Glutamatergic neuron (in vitro differentiated cells): ENCODE measurements at regions not wholly inside any gene's neighbourhood (a gene's known extent, or its start where the extent isn't known, plus 50 kb on each side); places are given as distances from the start of the nearest gene placed in this dataset.

Source experiments
- DNase-seq: peaks from one replicate; pipeline ENCODE4 v3.0.0; 2022
- H3K27ac Mint-ChIP-seq: one replicate; pipeline ENCODE4 v1.8.0; 2020; ENCODE audit warnings: mild to moderate bottlenecking, mixed read lengths, inconsistent platforms; ENCODE audit not compliant: unreplicated experiment
- H3K27me3 Mint-ChIP-seq: one replicate; pipeline ENCODE4 v1.8.0; 2020; ENCODE audit warnings: mild to moderate bottlenecking, moderate library complexity, mixed read lengths, inconsistent platforms; ENCODE audit not compliant: unreplicated experiment
- H3K36me3 Mint-ChIP-seq: one replicate; pipeline ENCODE4 v1.8.0; 2020; ENCODE audit warnings: mild to moderate bottlenecking, mixed read lengths, inconsistent platforms; ENCODE audit not compliant: unreplicated experiment
- H3K4me1 Mint-ChIP-seq: one replicate; pipeline ENCODE4 v1.8.0; 2020; ENCODE audit warnings: mild to moderate bottlenecking, low read depth, mixed read lengths, inconsistent platforms; ENCODE audit not compliant: unreplicated experiment
- H3K4me3 Mint-ChIP-seq: one replicate; pipeline ENCODE4 v1.8.0; 2020; ENCODE audit warnings: mild to moderate bottlenecking, mixed read lengths, inconsistent platforms; ENCODE audit not compliant: unreplicated experiment
- H3K9me3 Mint-ChIP-seq: one replicate; pipeline ENCODE4 v1.8.0; 2020; ENCODE audit warnings: mild to moderate bottlenecking, moderate library complexity, mixed read lengths, inconsistent platforms; ENCODE audit not compliant: unreplicated experiment
- CTCF ChIP-seq: fragments of 200-600 bp; sonication (generic); IDR thresholded peaks from one replicate; pipeline ENCODE4 v1.5.0; 2021; ENCODE audit not compliant: partially characterized antibody, unreplicated experiment

GRCh38 chr16:62869837-62870236 lies 833.6 kb upstream of the CDH8 start:
- H3K27me3 Mint-ChIP-seq = no peaks in the 10 kb centered on the region
- peaks cover 2% of the 10 kb centered on the region for H3K4me1 Mint-ChIP-seq
- no peak for DNase-seq
- H3K27ac Mint-ChIP-seq = no peak overlapping the region
- no peaks in the 10 kb centered on the region for H3K9me3 Mint-ChIP-seq
- H3K36me3 Mint-ChIP-seq = no peaks in the 10 kb centered on the region
- no peak for TF ChIP-seq CTCF
- no peak overlapping the region for H3K4me3 Mint-ChIP-seq

- Mint-ChIP-seq H3K27ac (no peak overlapping the region), H3K4me1 (no peaks in the 10 kb centered on the region), H3K4me3 (no peak overlapping the region)
Observed at GRCh38 chr16:62863139-62863538, 826.9 kb upstream of the CDH8 start.

GRCh38 chr16:62853887-62854286 lies 817.6 kb upstream of the CDH8 start:
- Mint-ChIP-seq H3K36me3 (no peaks in the 10 kb centered on the region), H3K4me1 (no peaks in the 10 kb centered on the region), H3K27me3 (peaks cover 2% of the 10 kb centered on the region)

More at GRCh38 chr16:62863139-62863538, 826.9 kb upstream of the CDH8 start:
- H3K36me3 Mint-ChIP-seq = no peaks in the 10 kb centered on the region
- H3K9me3 Mint-ChIP-seq = no peaks in the 10 kb centered on the region
- H3K27me3 Mint-ChIP-seq = no peaks in the 10 kb centered on the region
- no peak for DNase-seq
- no peak for TF ChIP-seq CTCF

GRCh38 chr16:62846399-62847057 lies 810.3 kb upstream of the CDH8 start:
- Mint-ChIP-seq H3K4me3 (no peak overlapping the region), H3K27ac (no peak overlapping the region), H3K36me3 (no peaks in the 10 kb centered on the region), H3K4me1 (no peaks in the 10 kb centered on the region), H3K27me3 (peaks cover 2% of the 10 kb centered on the region), H3K9me3 (no peaks in the 10 kb centered on the region)
- TF ChIP-seq CTCF = no peak
- DNase-seq = no peak

More at GRCh38 chr16:62853887-62854286, 817.6 kb upstream of the CDH8 start:
- Mint-ChIP-seq H3K9me3 (no peaks in the 10 kb centered on the region), H3K27ac (no peak overlapping the region), H3K4me3 (no peak overlapping the region)
- no peak for TF ChIP-seq CTCF
- DNase-seq = no peak

GRCh38 chr16:62832214-62832613 lies 796.0 kb upstream of the CDH8 start:
- no peaks in the 10 kb centered on the region for H3K4me1 Mint-ChIP-seq
- no peak for DNase-seq
- no peaks in the 10 kb centered on the region for H3K36me3 Mint-ChIP-seq
- H3K9me3 Mint-ChIP-seq = peaks cover 4% of the 10 kb centered on the region
- H3K27ac Mint-ChIP-seq = no peak overlapping the region
- no peak overlapping the region for H3K4me3 Mint-ChIP-seq
- TF ChIP-seq CTCF = no peak
- H3K27me3 Mint-ChIP-seq = no peaks in the 10 kb centered on the region
